A549 (cell line): ENCODE measurements at regions not wholly inside any gene's neighbourhood (a gene's known extent, or its start where the extent isn't known, plus 50 kb on each side); places are given as distances from the start of the nearest gene placed in this dataset.
A peak's percentile ranks its signal among the peaks of the same experiment; 100 is the strongest.

Experiments used
- ATAC-seq, 2 experiments: fragments of 200-7000 bp in 1 of 2; fragments of >200 bp in 1 of 2; cut with Nextera tagmentation in 1 of 2; cut with Tn5 transposase in 1 of 2; 3 replicates each; pipeline versions ENCODE4 v1.8.0 to v1.9.1; 2018 to 2020; ENCODE audit warnings: mild to moderate bottlenecking in 1 of 2, moderate library complexity in 1 of 2
- CTCF ChIA-PET: fragments of 300-600 bp; sonication (Branson Sonifier 250); formaldehyde crosslinking; extraction: SDS; loops from one replicate; lab custom pipeline; 2021; ENCODE audit warnings: antibody characterized with exemption, inconsistent platforms; lab: Yijun Ruan, JAX
- POLR2A ChIA-PET: fragments of 350-600 bp; formaldehyde crosslinking; extraction: SDS; loops from one replicate; lab custom pipeline; 2021; ENCODE audit warnings: antibody characterized with exemption, inconsistent platforms; lab: Yijun Ruan, JAX
- DNase-seq, 2 experiments: peaks; one replicate each; pipeline versions ENCODE4 v3.0.0 to v3.0.0-alpha.2; 2011 to 2016; ENCODE audit warnings: low read depth in 1 of 2, low spot score in 1 of 2
- FAIRE-seq: peaks from 2 replicates; lab custom pipeline; 2011; peaks lifted over from hg19 to GRCh38; lab: Jason Lieb, UNC
- H3K27ac ChIP-seq, 2 experiments: fragments of >200 bp; sonication (Bioruptor Twin); formaldehyde crosslinking; 3 replicates each; pipeline ENCODE4 v1.5.1; 2016 to 2017
- H3K4me1 ChIP-seq: fragments of >200 bp; sonication (Bioruptor Twin); formaldehyde crosslinking; 3 replicates; pipeline ENCODE4 v1.6.1; 2016
- H3K4me2 ChIP-seq: fragments of >200 bp; sonication (Bioruptor Twin); formaldehyde crosslinking; 3 replicates; pipeline ENCODE4 v1.6.1; 2016
- H3K4me3 ChIP-seq: fragments of >200 bp; sonication (Bioruptor Twin); formaldehyde crosslinking; 3 replicates; pipeline ENCODE4 v1.5.1; 2016
- H3K9me3 ChIP-seq: fragments of >200 bp; sonication (Bioruptor Twin); formaldehyde crosslinking; 3 replicates; pipeline ENCODE4 v1.6.1; 2016
- BCL3 ChIP-seq: fragments of >200 bp; sonication (Bioruptor Twin); formaldehyde crosslinking; IDR thresholded peaks from 3 replicates; pipeline ENCODE4 v1.6.1; 2016
- CEBPB ChIP-seq, 2 experiments: fragments of >200 bp in 1 of 2; sonication (Bioruptor Twin) in 1 of 2; formaldehyde crosslinking in 1 of 2; IDR thresholded peaks; 2 replicates each; pipeline ENCODE4 v1.6.1; 2012 to 2016
- CHD4 ChIP-seq: fragments of 200-600 bp; sonication (generic); IDR thresholded peaks from 2 replicates; pipeline ENCODE4 v1.6.1; 2016; ENCODE audit warnings: antibody characterized with exemption, mild to moderate bottlenecking, borderline replicate concordance
- EHF ChIP-seq: fragments of 250-450 bp; sonication (Bioruptor Pico); IDR thresholded peaks from 2 replicates; pipeline ENCODE4 v1.5.0; 2020; ENCODE audit warnings: mild to moderate bottlenecking
- EP300 ChIP-seq, 2 experiments: fragments of >200 bp; sonication (Bioruptor Twin); formaldehyde crosslinking; IDR thresholded peaks; 2 replicates in 1 of 2; 3 replicates in 1 of 2; pipeline ENCODE4 v1.6.1; 2016 to 2017
- HES2 ChIP-seq: fragments of >200 bp; sonication (Bioruptor Twin); formaldehyde crosslinking; IDR thresholded peaks from 2 replicates; pipeline ENCODE4 v1.6.1; 2016
- HEYL ChIP-seq: fragments of 250-450 bp; sonication (Bioruptor Pico); IDR thresholded peaks from 2 replicates; pipeline ENCODE4 v1.8.0; 2021; ENCODE audit warnings: mild to moderate bottlenecking, moderate library complexity
- HOXA7 ChIP-seq: fragments of 250-450 bp; sonication (Bioruptor Pico); IDR thresholded peaks from 2 replicates; pipeline ENCODE4 v1.5.0; 2020; ENCODE audit warnings: mild to moderate bottlenecking, moderate library complexity
- HOXB5 ChIP-seq: fragments of 250-450 bp; sonication (Bioruptor Pico); IDR thresholded peaks from 2 replicates; pipeline ENCODE4 v1.5.0; 2020; ENCODE audit warnings: mild to moderate bottlenecking, moderate library complexity
- KDM5A ChIP-seq: fragments of 200-600 bp; sonication (generic); IDR thresholded peaks from 2 replicates; pipeline ENCODE4 v1.6.1; 2016; ENCODE audit warnings: antibody characterized with exemption, mild to moderate bottlenecking
- MAZ ChIP-seq: fragments of 150-350 bp; IDR thresholded peaks from 2 replicates; pipeline ENCODE4 v1.6.1; 2014; ENCODE audit warnings: antibody characterized with exemption, low read depth, low read length, borderline replicate concordance
- MYC ChIP-seq: IDR thresholded peaks from 2 replicates; pipeline ENCODE4 v1.6.1; 2012; ENCODE audit warnings: mild to moderate bottlenecking, inconsistent platforms, low read length, improper control_type of control experiment, borderline replicate concordance
- POLR2A ChIP-seq: IDR thresholded peaks from 2 replicates; pipeline ENCODE4 v1.6.1; 2012; ENCODE audit warnings: mild to moderate bottlenecking, low read length
- RAD21 ChIP-seq, 2 experiments: fragments of >200 bp in 1 of 2; sonication (Bioruptor Twin) in 1 of 2; formaldehyde crosslinking in 1 of 2; IDR thresholded peaks in 1 of 2; conservative IDR thresholded peaks in 1 of 2; 2 replicates in 1 of 2; 3 replicates in 1 of 2; pipeline ENCODE4 v1.6.1; 2012 to 2018; ENCODE audit warnings: inconsistent platforms in 1 of 2
- RARB ChIP-seq: fragments of 250-450 bp; sonication (Bioruptor Pico); IDR thresholded peaks from 2 replicates; pipeline ENCODE4 v1.8.0; 2021; ENCODE audit warnings: mild to moderate bottlenecking, moderate library complexity
- RNF2 ChIP-seq: fragments of 200-600 bp; sonication (generic); IDR thresholded peaks from 2 replicates; pipeline ENCODE4 v1.6.1; 2016; ENCODE audit warnings: low read depth, mild to moderate bottlenecking, antibody characterized with exemption, moderate library complexity, borderline replicate concordance
- SMC3 ChIP-seq: fragments of >200 bp; sonication (Bioruptor Twin); formaldehyde crosslinking; IDR thresholded peaks from 3 replicates; pipeline ENCODE4 v1.6.1; 2018; ENCODE audit warnings: inconsistent platforms
- TFCP2L1 ChIP-seq: fragments of 250-450 bp; sonication (Bioruptor Pico); IDR thresholded peaks from 2 replicates; pipeline ENCODE4 v1.5.0; 2021; ENCODE audit warnings: mild to moderate bottlenecking
- TP53 ChIP-seq: fragments of 250-450 bp; sonication (Bioruptor Pico); IDR thresholded peaks from 2 replicates; pipeline ENCODE4 v1.5.0; 2021; ENCODE audit warnings: mild to moderate bottlenecking, moderate library complexity
- USF2 ChIP-seq: fragments of 450-650 bp; IDR thresholded peaks from 2 replicates; pipeline ENCODE4 v1.6.1; 2014; ENCODE audit warnings: antibody characterized with exemption
- ZFP36 ChIP-seq: fragments of 450-650 bp; IDR thresholded peaks from 2 replicates; pipeline ENCODE4 v1.6.1; 2014; ENCODE audit warnings: borderline replicate concordance; ENCODE audit not compliant: partially characterized antibody
- WGBS: methylation state at CpG from one replicate; pipeline ENCODE4 v1.1.6; 2017; ENCODE audit errors: missing lambda C conversion rate; 5-methylcytosine and 5-hydroxymethylcytosine counted together

GRCh38 chr4:187615972-187616371 lies 379.6 kb upstream of the ZFP42 start:
- POLR2A ChIA-PET, result no interaction called here
- CTCF ChIA-PET, result no interaction called here
- H3K27ac ChIP-seq, result no peak overlapping the region

GRCh38 chr4:187617113-187617512 lies 378.5 kb upstream of the ZFP42 start:
- H3K4me3 ChIP-seq, result no peak overlapping the region
- H3K4me1 ChIP-seq, result peaks cover 15% of the 10 kb centered on the region; the same call in 2 of the 3 replicates
- peak in 1 of 2 experiments; percentile 47; a peak in 1 of 4 replicates for TF ChIP-seq CEBPB (IDR thresholded peaks at IDR 0.05)
- TF ChIP-seq HES2, result 0 out of 2 replicates have a peak, but pooled peaks have one; percentile 14
- TF ChIP-seq HOXA7, result no peak
- H3K9me3 ChIP-seq, result no peaks in the 10 kb centered on the region
- POLR2A ChIA-PET, result no interaction called here
- WGBS, result 57% methylated on average over 1 of the region's 1 CpG
- no peak overlapping the region for H3K4me2 ChIP-seq
- ATAC-seq (no peak), FAIRE-seq (no peak), DNase-seq (no peak)
- CTCF ChIA-PET, result interaction anchor here (1.0 kb wide), 1 partner anchor 11 kb away, joined by 3 read pairs; no protein-coding TSS in a partner anchor
- no peak overlapping the region; a peak in 1 of 6 replicates for H3K27ac ChIP-seq

More at GRCh38 chr4:187615972-187616371, 379.6 kb upstream of the ZFP42 start:
- H3K4me3 ChIP-seq, result no peak overlapping the region
- H3K4me2 ChIP-seq, result no peak overlapping the region
- TF ChIP-seq RARB (CRISPR knock-in tag) (no peak), EP300 (IDR thresholded peaks at IDR 0.05) (no peak)
- FAIRE-seq (no peak), DNase-seq (no peak), ATAC-seq (no peak)
- H3K9me3 ChIP-seq, result no peaks in the 10 kb centered on the region
- WGBS, result 59% methylated on average over 1 of the region's 1 CpG
- H3K4me1 ChIP-seq, result peaks cover 15% of the 10 kb centered on the region; the same call in 2 of the 3 replicates

- 42% methylated on average over 2 of the region's 2 CpGs for WGBS
- FAIRE-seq (no peak), ATAC-seq (no peak), DNase-seq (no peak)
- CTCF ChIA-PET, result interaction anchor here (0.6 to 1.1 kb wide), 2 partner anchors 15 to 209 kb away, joined by 3 to 4 read pairs; no protein-coding TSS in a partner anchor
- Histone ChIP-seq H3K4me3 (no peak overlapping the region), H3K4me1 (peaks cover 15% of the 10 kb centered on the region; the same call in 2 of the 3 replicates), H3K27ac (peak overlapping the region in 1 of 2 experiments; percentile 41; a peak in 2 of 6 replicates), H3K9me3 (no peaks in the 10 kb centered on the region), H3K4me2 (peak overlapping the region; percentile 40)
- POLR2A ChIA-PET, result no interaction called here
- no peak for TF ChIP-seq RAD21 (conservative IDR thresholded peaks at IDR 0.05 in 1 of 2, IDR thresholded peaks at IDR 0.05 in 1 of 2)
- TF ChIP-seq CEBPB (IDR thresholded peaks at IDR 0.05), result 0 out of 4 replicates have a peak, but pooled peaks of 1 of the 2 experiments have one; percentile 23
Measured at GRCh38 chr4:187618701-187619281, 376.8 kb upstream of the ZFP42 start.

GRCh38 chr4:187619319-187619718 lies 376.3 kb upstream of the ZFP42 start:
- H3K9me3 ChIP-seq, result no peaks in the 10 kb centered on the region
- no peak overlapping the region; the same call in 2 of the 3 replicates for H3K4me2 ChIP-seq
- peak overlapping the region in 1 of 2 experiments; percentile 41; a peak in 2 of 6 replicates for H3K27ac ChIP-seq
- ATAC-seq, result no peak
- POLR2A ChIA-PET, result no interaction called here
- no peak for FAIRE-seq
- no peak overlapping the region for H3K4me3 ChIP-seq
- CTCF ChIA-PET, result interaction anchor here (0.6 to 1.1 kb wide), 2 partner anchors 15 to 1643 kb away, joined by 3 to 4 read pairs; no protein-coding TSS in a partner anchor
- H3K4me1 ChIP-seq, result peaks cover 15% of the 10 kb centered on the region; the same call in 2 of the 3 replicates
- DNase-seq, result no peak
- TF ChIP-seq EHF (CRISPR knock-in tag) (no peak), HEYL (CRISPR knock-in tag) (no peak), POLR2A (no peak), EP300 (IDR thresholded peaks at IDR 0.05) (no peak)
- 79% methylated on average over 4 of the region's 4 CpGs for WGBS

- FAIRE-seq, result no peak
- no peak for ATAC-seq
- Histone ChIP-seq H3K9me3 (no peaks in the 10 kb centered on the region), H3K27ac (no peak overlapping the region), H3K4me1 (no peaks in the 10 kb centered on the region), H3K4me2 (no peak overlapping the region), H3K4me3 (no peak overlapping the region)
- DNase-seq, result no peak
- CTCF ChIA-PET, result no interaction called here
- POLR2A ChIA-PET, result no interaction called here
- WGBS, result 70% methylated on average over 8 of the region's 8 CpGs
- TF ChIP-seq EP300 (IDR thresholded peaks at IDR 0.05) (no peak), CHD4 (no peak), HOXA7 (no peak), EHF (CRISPR knock-in tag) (no peak), RNF2 (no peak), BCL3 (no peak), HEYL (CRISPR knock-in tag) (no peak), ZFP36 (no peak), TP53 (CRISPR knock-in tag) (no peak), SMC3 (no peak), KDM5A (no peak), MAZ (no peak), MYC (no peak), HOXB5 (CRISPR knock-in tag) (no peak), USF2 (no peak), TFCP2L1 (CRISPR knock-in tag) (no peak)
Measured at GRCh38 chr4:187632260-187632995, 363.1 kb upstream of the ZFP42 start.
